ENCODE measurements at regions not wholly inside any gene's neighbourhood (a gene's known extent, or its start where the extent isn't known, plus 50 kb on each side); places are given as distances from the start of the nearest gene placed in this dataset.

DNA sequence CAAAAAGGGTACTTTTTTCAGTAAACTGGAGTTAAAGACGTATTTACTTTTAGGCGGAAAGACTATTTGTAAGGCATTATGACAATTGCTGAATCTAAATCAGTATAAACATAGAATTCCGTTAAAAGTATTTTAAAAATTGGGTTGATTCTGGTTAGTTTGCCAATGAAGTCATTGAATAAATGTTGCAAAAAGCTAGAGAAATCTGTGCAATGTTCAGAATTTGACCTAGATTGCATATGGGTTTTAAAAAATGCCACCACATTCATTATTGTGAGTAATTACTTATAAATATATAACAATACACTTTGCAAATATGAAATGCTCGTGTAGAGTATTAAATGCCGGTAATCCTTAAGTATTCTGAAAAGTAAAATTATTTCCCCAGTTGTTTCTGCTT is 116.5 kb upstream of the EEF1E1 start:
- no peak for DNase-seq (ENCODE audit: low read depth)

DNA sequence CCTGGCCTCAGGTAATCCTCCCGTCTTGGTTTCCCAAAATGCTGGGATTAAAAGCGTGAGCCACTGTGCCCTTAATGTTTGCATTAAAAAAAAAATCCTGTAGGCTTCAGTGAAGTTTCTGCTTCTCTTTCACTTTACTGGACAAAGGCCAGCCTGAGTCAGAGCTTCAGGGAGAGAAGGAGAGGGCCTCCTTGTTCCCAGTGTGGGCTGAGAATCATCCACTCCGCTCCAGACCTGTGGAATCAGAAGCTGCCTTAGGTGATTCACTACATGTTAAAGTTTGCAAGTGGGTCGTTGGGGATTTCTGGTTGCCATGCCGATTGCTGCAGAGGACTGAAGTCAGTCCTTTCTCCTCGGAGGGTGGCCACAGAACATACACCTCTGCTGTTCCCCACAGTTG is 113.3 kb upstream of the EEF1E1 start:
- no peak for DNase-seq (ENCODE audit: low read depth)

DNA sequence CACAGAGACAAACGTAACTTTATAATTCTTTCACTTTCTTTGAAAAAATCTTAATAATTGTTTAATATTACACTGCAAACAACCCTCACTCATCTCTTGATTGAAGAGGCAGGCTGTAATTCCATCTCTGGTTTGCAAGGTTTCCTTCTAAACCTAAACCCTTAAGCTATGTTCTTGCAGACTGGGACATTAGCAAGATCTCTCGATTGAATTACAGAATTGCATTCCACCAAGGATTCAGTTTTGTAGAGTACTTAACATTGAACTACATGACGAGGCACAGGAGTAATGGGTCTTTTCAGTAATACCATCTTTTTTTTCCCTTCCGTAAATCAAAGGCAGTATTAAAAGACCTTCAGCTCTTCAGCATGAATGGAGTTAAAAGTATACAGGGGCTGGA is 111.6 kb upstream of the EEF1E1 start:
- DNase-seq (ENCODE audit: low read depth), result no peak

DNA sequence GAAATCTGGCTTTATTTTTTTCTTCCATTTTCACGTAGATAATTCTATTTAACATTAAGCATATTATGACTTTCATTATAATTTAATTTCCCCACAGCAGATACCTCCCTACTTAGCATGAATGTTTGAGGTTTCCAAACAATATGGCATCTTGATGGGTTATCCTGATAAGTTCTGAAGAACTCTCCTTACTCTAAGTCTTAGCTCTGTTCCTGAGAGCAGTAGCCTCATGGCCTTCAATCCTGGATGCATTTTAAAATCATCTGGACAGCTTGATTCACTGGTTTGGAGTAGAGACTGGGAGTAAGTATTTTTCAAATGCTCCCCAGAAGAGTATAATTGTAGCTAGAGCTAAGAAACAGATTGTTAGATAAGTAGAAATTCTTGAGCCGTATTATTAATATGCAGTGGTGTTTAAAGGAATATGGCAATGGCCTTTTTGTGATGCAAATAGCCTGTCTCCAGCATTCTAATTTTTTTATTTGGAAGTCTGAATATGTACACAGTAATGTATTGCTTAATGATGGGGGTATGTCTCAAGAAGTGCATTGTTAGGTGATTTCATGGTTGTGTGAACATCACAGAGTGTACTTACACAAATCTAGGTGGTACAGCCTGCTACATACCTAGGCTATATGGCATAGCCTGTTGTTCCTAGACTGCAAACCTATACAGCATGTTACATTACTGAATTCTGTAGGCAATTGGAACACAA is 110.5 kb upstream of the EEF1E1 start:
- DNase-seq (ENCODE audit: low read depth), result no peak

GRCh38 chr6:8207869-8208191 is 105.5 kb upstream of the EEF1E1 start:
- DNase-seq (ENCODE audit: low read depth), result no peak

DNA sequence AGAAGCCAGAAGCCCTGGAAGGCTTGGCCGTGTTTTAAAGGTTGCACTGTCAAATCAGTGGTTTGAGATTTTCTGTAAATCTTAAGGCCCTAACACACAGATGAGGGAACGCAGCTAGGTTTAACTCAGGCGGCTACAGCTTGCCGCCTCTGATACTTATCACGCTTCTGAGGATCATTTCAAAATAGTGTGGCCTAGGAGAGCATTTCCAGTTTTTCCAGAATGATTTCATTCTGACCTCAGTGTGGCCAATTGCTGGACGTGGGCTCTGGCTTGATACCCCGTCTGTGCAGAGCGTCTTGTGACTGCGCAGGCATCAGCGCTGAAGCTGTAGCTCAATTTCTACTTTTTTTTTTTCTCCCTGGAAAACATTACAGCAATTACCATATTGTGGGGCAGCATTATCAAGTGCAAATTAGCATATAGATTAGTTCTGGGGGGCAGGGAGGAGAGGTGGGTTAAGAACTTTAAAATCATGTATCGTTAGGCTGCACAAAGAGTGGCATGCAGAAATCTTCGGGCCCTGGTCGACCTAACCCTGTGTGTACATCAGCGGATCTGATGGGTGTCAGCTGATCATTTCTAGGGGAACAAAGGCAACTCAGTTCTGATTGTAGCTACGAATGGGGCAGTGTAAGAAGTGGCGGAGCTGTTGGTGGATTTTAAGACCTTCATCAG is 105.0 kb upstream of the EEF1E1 start:
- no peak for DNase-seq (ENCODE audit: low read depth)

DNA sequence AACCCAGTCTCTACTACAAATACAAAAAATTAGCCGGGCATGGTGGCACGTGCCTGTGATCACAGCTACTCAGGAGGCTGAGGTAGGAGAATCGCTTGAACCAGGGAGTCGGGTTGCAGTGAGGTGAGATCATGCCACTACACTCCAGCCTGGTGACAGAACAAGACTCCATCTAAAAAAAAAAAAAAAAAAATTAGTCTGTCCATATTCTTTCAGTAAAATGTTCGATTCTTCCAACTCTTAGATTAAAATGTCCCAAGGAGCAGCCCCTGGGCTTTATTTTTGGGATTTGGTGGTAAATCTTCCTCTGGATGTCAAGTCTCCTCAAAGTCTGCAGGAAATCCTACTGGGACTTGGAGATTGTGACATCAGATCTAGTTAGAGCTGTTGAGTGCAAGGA is 101.0 kb upstream of the EEF1E1 start:
- DNase-seq (ENCODE audit: low read depth), result no peak

DNA sequence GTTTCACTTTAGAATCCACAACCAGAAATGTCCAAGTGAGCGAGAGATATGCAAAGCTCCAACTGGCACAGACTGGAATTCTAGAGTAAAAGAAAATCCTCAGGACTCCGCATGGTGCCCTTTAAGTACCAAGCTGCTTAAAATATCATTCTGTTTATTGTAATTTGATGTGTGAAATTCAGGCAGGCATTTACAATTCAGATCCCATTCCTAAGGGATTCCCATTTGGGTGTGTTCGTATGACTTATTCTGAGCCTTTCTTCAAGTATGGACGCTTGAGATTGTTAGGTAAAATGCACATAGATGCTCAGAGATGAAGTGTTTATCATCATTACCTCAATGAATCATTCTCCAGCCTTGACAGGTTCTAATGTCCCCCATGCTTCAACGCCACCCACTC is 99.3 kb upstream of the EEF1E1 start:
- no peak for DNase-seq (ENCODE audit: low read depth)

- no peak for DNase-seq (ENCODE audit: low read depth)
Measured at GRCh38 chr6:8200255-8200654, 97.9 kb upstream of the EEF1E1 start.

- DNase-seq (ENCODE audit: low read depth), result no peak
Measured at GRCh38 chr6:8195714-8196102, 93.4 kb upstream of the EEF1E1 start.

GRCh38 chr6:8195040-8195713 is 92.8 kb upstream of the EEF1E1 start:
- no peak for DNase-seq (ENCODE audit: low read depth)

GRCh38 chr6:8194490-8194889 is 92.1 kb upstream of the EEF1E1 start:
- no peak for DNase-seq (ENCODE audit: low read depth)

- DNase-seq (ENCODE audit: low read depth), result peak; percentile 41
Measured at GRCh38 chr6:8193541-8193940, 91.2 kb upstream of the EEF1E1 start.

- DNase-seq (ENCODE audit: low read depth), result no peak
Measured at GRCh38 chr6:8192597-8192996, 90.2 kb upstream of the EEF1E1 start.

- DNase-seq (ENCODE audit: low read depth), result no peak
Measured at GRCh38 chr6:8192067-8192466, 89.7 kb upstream of the EEF1E1 start.

- no peak for DNase-seq (ENCODE audit: low read depth)
Measured at GRCh38 chr6:8191629-8192028, 89.3 kb upstream of the EEF1E1 start.

GRCh38 chr6:8187209-8187608 is 84.9 kb upstream of the EEF1E1 start:
- DNase-seq (ENCODE audit: low read depth), result no peak

GRCh38 chr6:8182902-8183665 is 80.7 kb upstream of the EEF1E1 start:
- DNase-seq (ENCODE audit: low read depth), result no peak

DNA sequence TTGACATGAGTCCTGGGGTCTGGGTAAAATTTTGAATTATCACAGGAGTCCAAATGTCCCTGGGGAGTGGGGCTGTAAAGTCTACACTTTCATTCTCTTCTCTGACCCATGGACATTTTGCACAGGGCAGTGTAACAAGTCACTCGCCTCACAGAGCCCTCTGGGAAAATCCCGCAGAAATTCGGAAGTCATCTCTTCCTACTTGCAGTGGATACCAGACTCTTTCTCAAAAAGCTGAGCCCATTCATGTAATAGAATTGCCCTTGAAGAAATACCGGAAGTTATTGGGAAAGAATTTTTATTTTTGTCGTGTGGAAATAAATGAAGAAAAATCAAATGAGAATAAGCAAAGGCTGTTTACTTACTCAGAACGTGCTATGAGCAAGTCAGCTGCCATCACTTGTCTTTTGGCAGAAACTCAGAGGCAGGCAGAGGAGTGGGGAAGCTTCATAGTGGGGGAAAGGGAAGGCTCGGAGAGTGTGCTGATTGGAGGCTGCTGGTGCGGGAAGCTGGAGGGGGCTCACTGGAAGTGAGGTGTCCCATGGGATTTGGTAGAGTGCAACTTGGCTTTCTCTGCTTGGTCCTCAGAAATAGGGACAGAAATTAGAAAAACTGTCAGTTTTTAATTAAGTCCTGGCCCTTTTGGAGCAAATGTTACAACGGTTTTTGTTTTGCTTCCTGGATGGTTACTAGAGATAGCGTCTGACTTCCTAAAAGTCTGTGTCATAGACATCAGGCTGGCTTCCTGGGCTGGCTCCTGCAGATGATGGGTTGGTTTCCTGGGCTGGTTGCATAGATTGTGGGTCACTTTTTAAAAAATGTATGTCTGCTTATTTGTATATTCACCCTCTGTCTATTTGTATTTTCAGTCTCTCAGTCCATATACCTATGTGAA is 79.8 kb upstream of the EEF1E1 start:
- no peak for DNase-seq (ENCODE audit: low read depth)

- DNase-seq (ENCODE audit: low read depth), result no peak
Measured at GRCh38 chr6:8181160-8181881, 79.0 kb upstream of the EEF1E1 start.
